Right lobe of liver (tissue), 6 donors: ENCODE measurements at regions not wholly inside any gene's neighbourhood (a gene's known extent, or its start where the extent isn't known, plus 50 kb on each side); places are given as distances from the start of the nearest gene placed in this dataset.
A peak's percentile ranks its signal among the peaks of the same experiment; 100 is the strongest.
"Not testable (repeated sequence)": the region's sequence is repeated elsewhere in the genome, so short reads cannot be mapped to it uniquely, and the experiment has no call there.

Experiments used
- ATAC-seq, 4 donors: fragments of 200-7000 bp; cut with Tn5 transposase; one replicate each; pipeline ENCODE4 v1.9.1; 2020; ENCODE audit warnings: mild to moderate bottlenecking in 4 of 4, moderate library complexity in 4 of 4
- DNase-seq, 3 donors: peaks; one replicate each; pipeline ENCODE4 v3.0.0-alpha.2; 2020
- H3K27ac ChIP-seq, 3 donors: fragments of 200-600 bp; one replicate each; pipeline ENCODE4 v1.8.0; 2022
- H3K27me3 ChIP-seq, 2 donors: fragments of 200-600 bp; one replicate each; pipeline ENCODE4 v1.8.0; 2022
- H3K36me3 ChIP-seq, 4 donors: fragments of 200-600 bp; sonication (generic) in 1 of 4; one replicate each; pipeline versions ENCODE4 v1.5.1 to v1.8.0; 2017 to 2022; ENCODE audit warnings: control low read depth in 1 of 4
- H3K4me1 ChIP-seq, 4 donors: fragments of 200-600 bp; sonication (generic) in 1 of 4; one replicate each; pipeline versions ENCODE4 v1.5.1 to v1.8.0; 2017 to 2022; ENCODE audit warnings: control low read depth in 1 of 4
- H3K4me3 ChIP-seq, 3 donors: fragments of 200-600 bp; one replicate each; pipeline ENCODE4 v1.8.0; 2022
- H3K9me3 ChIP-seq, 4 donors: fragments of 200-600 bp; sonication (generic) in 1 of 4; one replicate each; pipeline versions ENCODE4 v1.5.1 to v1.8.0; 2017 to 2022; ENCODE audit warnings: control low read depth in 1 of 4
- POLR2A ChIP-seq: fragments of 450-650 bp; IDR thresholded peaks from one replicate; pipeline ENCODE4 v1.6.1; 2017; ENCODE audit warnings: antibody characterized with exemption, mild to moderate bottlenecking
- WGBS: methylation state at CpG from one replicate; pipeline ENCODE4 v1.1.6; 2018; ENCODE audit warnings: low coverage, low lambda C conversion rate; ENCODE audit not compliant: insufficient coverage; ENCODE audit errors: missing lambda C conversion rate; 5-methylcytosine and 5-hydroxymethylcytosine counted together
- intact Hi-C, 2 donors: fragments of 100-400 bp; cut with DNase I; formaldehyde crosslinking; loops; one replicate each; pipeline versions ENCODE4 v1.11.2 to v1.14.1; 2022
- TF ChIP-seq, protein P1 (sequence below), 4 donors: fragments of 200-600 bp in 3 of 4; fragments of 450-650 bp in 1 of 4; IDR thresholded peaks; one replicate each; pipeline versions ENCODE4 v1.5.1 to v1.8.0; 2016 to 2022; ENCODE audit warnings: antibody characterized with exemption in 4 of 4, mild to moderate bottlenecking in 2 of 4
- donor health status: DM: no; HTN: yes; CAD: no.
- donor health status: DM: no; HTN: no; CAD: no.
- donor health status: DM: no; HTN: no; CAD: no.
- donor health status: DM: no; HTN: yes; CAD: no.
- donor health status: DM: no; HTN: yes; CAD: no.

DNA sequence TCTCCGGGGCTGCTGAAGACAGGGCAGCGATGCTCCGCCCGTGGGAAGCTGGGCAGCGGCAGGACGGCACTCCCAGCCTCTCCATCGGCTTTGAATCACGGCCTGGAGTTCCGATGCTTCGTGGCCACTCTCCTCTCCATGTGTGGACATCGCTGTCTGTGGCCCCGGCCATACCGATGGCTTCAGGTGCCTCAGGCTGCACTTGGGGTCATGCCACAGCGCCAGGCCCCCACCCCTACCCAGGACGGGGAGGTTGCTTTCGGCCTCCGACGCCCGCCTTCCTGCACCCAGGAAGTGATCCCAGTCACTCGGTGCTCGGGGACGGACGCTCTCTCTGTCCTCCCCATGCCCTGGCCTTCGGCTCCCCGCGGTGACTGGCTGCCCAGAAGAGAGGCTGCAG, 180.7 kb downstream of the BANP start:
- Histone ChIP-seq H3K36me3 (no peaks in the 10 kb centered on the region), H3K4me3 (no peak overlapping the region), H3K4me1 (no peaks in the 10 kb centered on the region), H3K27ac (no peak overlapping the region), H3K27me3 (no peaks in the 10 kb centered on the region), H3K9me3 (no peaks in the 10 kb centered on the region)
- TF ChIP-seq, protein P1, sequence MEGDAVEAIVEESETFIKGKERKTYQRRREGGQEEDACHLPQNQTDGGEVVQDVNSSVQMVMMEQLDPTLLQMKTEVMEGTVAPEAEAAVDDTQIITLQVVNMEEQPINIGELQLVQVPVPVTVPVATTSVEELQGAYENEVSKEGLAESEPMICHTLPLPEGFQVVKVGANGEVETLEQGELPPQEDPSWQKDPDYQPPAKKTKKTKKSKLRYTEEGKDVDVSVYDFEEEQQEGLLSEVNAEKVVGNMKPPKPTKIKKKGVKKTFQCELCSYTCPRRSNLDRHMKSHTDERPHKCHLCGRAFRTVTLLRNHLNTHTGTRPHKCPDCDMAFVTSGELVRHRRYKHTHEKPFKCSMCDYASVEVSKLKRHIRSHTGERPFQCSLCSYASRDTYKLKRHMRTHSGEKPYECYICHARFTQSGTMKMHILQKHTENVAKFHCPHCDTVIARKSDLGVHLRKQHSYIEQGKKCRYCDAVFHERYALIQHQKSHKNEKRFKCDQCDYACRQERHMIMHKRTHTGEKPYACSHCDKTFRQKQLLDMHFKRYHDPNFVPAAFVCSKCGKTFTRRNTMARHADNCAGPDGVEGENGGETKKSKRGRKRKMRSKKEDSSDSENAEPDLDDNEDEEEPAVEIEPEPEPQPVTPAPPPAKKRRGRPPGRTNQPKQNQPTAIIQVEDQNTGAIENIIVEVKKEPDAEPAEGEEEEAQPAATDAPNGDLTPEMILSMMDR (IDR thresholded peaks at IDR 0.05), result no peak
- no peak for TF ChIP-seq POLR2A
- DNase-seq (no peak), ATAC-seq (no peak)
- intact Hi-C loops, result no loop called here
- no CpG with 5 or more reads among the region's 26 CpGs for WGBS

DNA sequence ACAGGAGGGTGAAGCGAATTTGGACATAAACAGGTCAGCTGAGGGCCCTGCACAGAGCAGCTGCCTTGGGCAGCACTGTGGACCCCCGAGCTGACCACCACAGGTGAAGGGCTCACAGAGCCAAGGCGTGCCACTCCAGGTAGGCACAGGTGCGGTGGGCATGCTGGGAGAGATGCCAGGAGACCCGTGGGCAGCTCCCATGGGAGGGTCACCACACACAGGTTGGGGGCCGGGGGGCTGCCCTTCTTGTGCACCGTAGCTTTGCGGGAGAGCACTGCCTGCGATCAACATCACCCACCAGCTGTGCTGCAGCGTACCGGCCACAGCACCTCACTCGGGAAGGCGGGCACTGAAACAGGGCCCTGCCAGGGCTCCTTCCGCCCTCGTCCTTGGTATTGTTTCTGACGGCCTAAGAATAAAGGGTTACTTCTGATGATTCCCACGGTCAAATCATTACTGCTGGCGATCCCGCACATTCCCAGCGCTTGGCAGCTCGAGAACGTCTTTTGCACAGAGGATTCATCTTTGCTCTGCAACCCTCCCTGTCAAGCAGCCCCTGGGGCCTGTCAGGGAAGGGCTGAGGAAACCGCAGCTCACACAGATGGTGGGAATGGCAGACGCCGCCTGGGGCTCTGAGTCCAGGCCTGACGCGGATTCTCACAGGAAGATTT, 181.7 kb downstream of the BANP start:
- no peak overlapping the region for H3K27ac ChIP-seq
- H3K36me3 ChIP-seq, result no peaks in the 10 kb centered on the region
- no peaks in the 10 kb centered on the region for H3K9me3 ChIP-seq
- no peak for DNase-seq
- no peak for ATAC-seq
- WGBS, result 73% methylated on average over 8 of the region's 27 CpGs
- TF ChIP-seq, protein P1 (IDR thresholded peaks at IDR 0.05), result no peak
- TF ChIP-seq POLR2A, result no peak
- H3K27me3 ChIP-seq, result no peaks in the 10 kb centered on the region
- intact Hi-C loops, result no loop called here
- no peaks in the 10 kb centered on the region for H3K4me1 ChIP-seq
- no peak overlapping the region for H3K4me3 ChIP-seq

DNA sequence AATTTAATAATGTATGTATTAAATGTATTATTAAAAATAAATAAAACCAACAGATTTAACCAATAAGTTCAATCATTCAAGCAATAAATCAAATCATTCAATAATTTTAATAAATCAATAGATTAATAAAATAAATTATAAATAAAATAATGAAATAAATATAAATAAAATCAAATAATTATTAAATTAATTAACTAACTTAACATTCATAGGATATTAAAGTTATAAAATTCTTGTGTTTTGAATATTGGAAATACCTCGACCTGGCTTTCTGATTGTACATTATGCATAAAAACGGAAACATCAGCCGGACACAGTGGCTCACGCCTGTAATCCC, 182.2 kb downstream of the BANP start:
- 86% methylated on average over 4 of the region's 4 CpGs for WGBS
- H3K9me3 ChIP-seq, result no peaks in the 10 kb centered on the region
- H3K4me1 ChIP-seq, result no peaks in the 10 kb centered on the region
- TF ChIP-seq POLR2A, result no peak
- TF ChIP-seq, protein P1 (IDR thresholded peaks at IDR 0.05), result no peak
- DNase-seq (no peak), ATAC-seq (no peak)
- H3K27ac ChIP-seq, result no peak overlapping the region
- H3K4me3 ChIP-seq, result no peak overlapping the region
- intact Hi-C loops, result no loop called here
- H3K27me3 ChIP-seq, result no peaks in the 10 kb centered on the region
- H3K36me3 ChIP-seq, result no peaks in the 10 kb centered on the region

DNA sequence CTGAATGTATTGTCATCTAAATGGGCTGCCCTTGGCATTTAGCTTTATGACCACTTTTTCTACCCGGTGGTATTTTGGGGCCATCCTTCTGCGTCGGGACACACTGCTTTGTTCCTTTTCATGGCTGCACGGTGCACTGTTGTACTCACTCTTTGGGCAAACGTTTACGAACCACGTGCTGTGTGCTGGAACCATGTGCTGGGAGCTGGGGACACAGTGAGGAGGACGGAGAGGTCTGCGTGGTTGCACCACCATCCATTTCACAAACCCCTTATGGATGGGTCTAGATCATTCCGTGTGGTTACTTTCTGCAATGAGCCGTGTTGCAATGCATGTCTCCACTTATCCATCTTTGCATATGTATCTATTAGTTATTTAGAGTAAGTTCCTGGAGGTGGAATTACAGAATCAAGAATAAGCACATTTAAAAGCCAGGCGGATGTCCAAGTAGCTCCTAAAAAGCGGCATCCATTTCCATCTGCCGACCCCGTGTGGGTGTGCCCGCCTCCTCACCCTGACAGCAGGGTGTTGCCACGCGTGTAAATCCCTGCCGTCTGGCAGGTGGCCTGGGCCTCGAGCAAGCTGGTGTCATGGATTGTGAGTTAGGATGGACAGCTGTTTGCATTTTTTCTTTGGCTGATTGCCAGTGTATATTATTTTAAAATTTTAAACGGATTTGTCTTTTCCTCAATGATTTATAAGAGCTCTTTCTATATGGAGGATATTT, 183.1 kb downstream of the BANP start:
- H3K4me3 ChIP-seq, DNase-seq, intact Hi-C loops, H3K27me3 ChIP-seq, H3K4me1 ChIP-seq, H3K27ac ChIP-seq, H3K9me3 ChIP-seq, H3K36me3 ChIP-seq, ATAC-seq: not testable (repeated sequence)
- WGBS, result 66% methylated on average over 12 of the region's 21 CpGs

DNA sequence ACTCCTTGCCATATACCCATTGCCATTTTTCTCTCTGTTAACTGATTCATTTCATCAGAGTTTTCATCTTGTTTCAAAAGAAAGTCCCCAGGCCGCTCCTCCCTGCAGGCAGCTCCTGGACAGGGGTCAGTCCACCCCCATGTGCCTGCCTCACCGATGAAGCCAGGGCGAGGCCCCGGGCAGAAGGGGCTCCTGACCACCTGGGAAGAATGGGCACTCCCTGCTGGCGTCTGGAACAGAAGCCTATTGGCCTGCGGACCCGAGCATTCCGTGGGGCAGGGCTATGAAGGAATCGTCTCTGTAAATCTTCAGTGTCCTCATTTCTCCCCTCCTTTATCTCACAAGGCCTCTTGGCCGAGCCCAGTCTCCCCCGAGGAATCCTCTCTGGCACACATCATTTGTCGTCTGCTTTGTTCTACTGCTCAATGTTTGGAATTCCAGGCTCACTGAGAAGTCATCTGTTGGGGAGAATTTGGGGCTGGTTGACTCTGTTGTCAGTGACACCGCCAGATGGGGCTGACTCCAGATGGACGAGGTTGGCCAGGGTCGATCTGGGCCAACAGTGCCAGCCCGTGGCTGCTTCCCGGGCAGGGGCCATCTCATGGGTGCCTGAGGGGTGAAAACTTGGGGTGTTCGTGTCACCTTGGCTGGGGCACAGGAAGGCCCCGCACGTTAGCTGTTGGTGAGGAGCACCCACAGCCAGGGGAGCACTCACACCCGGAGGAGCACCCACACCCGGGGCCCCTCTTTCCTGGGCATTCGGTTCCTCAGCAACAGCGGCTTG, 183.9 kb downstream of the BANP start:
- ATAC-seq, result peak in 2 of 4 donors; percentile 7 to 25
- H3K27me3 ChIP-seq, H3K27ac ChIP-seq, H3K4me1 ChIP-seq, H3K36me3 ChIP-seq, intact Hi-C loops, H3K4me3 ChIP-seq, DNase-seq, H3K9me3 ChIP-seq: not testable (repeated sequence)
- 71% methylated on average over 10 of the region's 24 CpGs for WGBS

DNA sequence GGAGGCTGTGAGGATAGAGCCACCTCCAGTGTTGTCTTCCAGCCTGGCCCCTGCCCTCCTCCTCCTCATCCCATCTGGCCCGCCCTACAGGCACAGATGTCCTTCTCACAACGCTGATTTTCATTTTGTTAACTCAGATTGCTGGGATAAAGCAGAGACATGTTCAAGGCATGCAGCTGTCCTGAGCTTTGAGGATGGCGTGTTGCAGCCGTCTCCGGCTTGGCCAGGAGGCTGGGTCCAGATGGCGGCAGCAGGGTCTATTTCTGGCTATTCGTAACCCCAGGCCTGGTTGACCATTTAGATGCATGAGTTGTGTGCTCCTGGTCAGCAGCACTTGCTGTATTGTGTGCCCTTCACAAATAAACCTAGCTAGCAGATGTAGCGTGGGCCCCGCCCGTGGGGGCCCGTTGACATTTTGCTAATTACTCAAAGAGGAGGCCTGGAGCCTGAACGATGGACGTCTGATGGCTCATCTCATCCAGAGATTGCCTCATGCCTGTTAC, 185.0 kb downstream of the BANP start:
- H3K27me3 ChIP-seq, ATAC-seq, H3K27ac ChIP-seq, H3K4me1 ChIP-seq, DNase-seq, H3K4me3 ChIP-seq, H3K9me3 ChIP-seq, H3K36me3 ChIP-seq, intact Hi-C loops: not testable (repeated sequence)
- WGBS, result 95% methylated on average over 3 of the region's 13 CpGs

DNA sequence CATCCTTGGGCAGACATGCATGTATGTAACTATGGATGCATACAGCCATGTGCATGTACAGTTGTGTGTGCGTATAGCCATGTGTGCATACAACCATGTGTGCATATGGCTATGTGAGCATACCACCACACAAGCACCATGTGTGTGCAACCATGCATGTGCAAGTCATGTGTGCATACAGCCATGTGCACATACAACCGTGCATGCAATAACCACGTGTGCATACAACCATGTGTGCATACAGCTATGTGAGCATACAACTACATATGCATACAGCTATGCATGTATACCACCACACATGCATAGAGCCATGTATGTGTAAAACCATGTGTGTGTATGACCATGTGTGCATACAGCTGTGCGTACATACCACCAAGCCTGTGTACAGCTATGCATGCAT, 185.7 kb downstream of the BANP start:
- H3K27ac ChIP-seq, H3K9me3 ChIP-seq, ATAC-seq, intact Hi-C loops, H3K4me3 ChIP-seq, H3K36me3 ChIP-seq, H3K4me1 ChIP-seq, H3K27me3 ChIP-seq, DNase-seq: not testable (repeated sequence)
- no CpG with 5 or more reads among the region's 4 CpGs for WGBS

DNA sequence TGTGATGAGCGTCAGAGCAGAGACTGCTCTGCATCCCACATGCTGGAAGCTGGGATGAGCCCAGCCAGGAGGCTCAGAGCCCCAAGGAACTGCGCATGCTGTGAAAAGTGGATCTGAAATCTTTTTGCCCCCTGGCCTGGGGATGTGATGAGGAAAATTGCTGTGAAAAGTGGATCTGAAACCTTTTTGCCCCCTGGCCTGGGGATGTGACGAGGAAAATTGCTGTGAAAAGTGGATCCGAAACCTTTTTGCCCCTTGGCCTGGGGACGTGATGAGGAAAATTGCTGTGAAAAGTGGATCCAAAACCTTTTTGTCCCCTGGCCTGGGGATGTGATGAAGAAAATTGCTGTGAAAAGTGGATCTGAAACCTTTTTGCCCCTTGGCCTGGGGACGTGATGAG, 187.9 kb downstream of the BANP start:
- DNase-seq, H3K4me1 ChIP-seq, H3K27me3 ChIP-seq, H3K27ac ChIP-seq, H3K4me3 ChIP-seq, H3K36me3 ChIP-seq, ATAC-seq, H3K9me3 ChIP-seq, intact Hi-C loops: not testable (repeated sequence)
- 44% methylated on average over 5 of the region's 6 CpGs for WGBS
